Kidney epithelial cell (primary cell): ENCODE measurements at regions not wholly inside any gene's neighbourhood (a gene's known extent, or its start where the extent isn't known, plus 50 kb on each side); places are given as distances from the start of the nearest gene placed in this dataset.

ENCODE experiments used
- DNase-seq: peaks from one replicate; pipeline ENCODE4 v3.0.0-alpha.2; 2010; ENCODE audit warnings: low read depth
- H3K27me3 ChIP-seq: 2 replicates; pipeline ENCODE4 v1.6.0; 2011; ENCODE audit warnings: low read length; ENCODE audit not compliant: control insufficient read depth, insufficient read depth
- H3K36me3 ChIP-seq: 2 replicates; pipeline ENCODE4 v1.5.1; 2011; ENCODE audit warnings: low read length; ENCODE audit not compliant: control insufficient read depth, insufficient read depth
- H3K4me3 ChIP-seq: 2 replicates; pipeline ENCODE4 v1.5.1; 2011; ENCODE audit warnings: low read depth, mild to moderate bottlenecking, control low read depth, low read length
- TF ChIP-seq, protein P1 (sequence below): IDR thresholded peaks from 2 replicates; pipeline ENCODE4 v1.5.1; 2011; ENCODE audit warnings: mild to moderate bottlenecking, moderate library complexity, low read length, control low read depth, inconsistent platforms; ENCODE audit not compliant: insufficient read depth, poor library complexity, severe bottlenecking

DNA sequence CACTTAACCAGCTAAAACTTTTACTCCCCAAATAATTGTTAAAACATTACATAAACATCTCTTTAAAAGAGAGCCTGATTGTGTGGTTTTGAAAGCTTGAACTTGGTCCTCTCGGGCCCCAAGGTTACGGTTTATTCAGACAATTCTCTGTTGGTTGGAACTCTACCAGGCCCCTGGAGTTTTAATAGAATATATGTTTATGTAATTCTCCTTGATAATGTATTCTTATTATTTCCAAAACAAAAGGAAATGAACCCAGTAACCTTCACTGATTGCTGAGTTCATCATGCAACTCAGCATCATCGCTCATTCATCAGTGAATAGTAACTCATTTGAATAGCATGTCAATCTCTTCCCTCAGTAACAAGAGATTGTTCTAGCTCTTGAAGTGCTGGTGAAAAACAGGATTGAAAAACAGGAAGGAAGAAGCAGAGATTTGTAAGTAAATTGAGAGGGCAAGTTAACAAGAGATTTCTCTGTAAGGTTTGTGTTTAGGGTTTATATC is 464.5 kb upstream of the MARCKS start:
- no peaks in the 10 kb centered on the region for H3K27me3 ChIP-seq
- no peaks in the 10 kb centered on the region for H3K36me3 ChIP-seq
- no peak for DNase-seq
- no peak overlapping the region for H3K4me3 ChIP-seq
- TF ChIP-seq, protein P1, sequence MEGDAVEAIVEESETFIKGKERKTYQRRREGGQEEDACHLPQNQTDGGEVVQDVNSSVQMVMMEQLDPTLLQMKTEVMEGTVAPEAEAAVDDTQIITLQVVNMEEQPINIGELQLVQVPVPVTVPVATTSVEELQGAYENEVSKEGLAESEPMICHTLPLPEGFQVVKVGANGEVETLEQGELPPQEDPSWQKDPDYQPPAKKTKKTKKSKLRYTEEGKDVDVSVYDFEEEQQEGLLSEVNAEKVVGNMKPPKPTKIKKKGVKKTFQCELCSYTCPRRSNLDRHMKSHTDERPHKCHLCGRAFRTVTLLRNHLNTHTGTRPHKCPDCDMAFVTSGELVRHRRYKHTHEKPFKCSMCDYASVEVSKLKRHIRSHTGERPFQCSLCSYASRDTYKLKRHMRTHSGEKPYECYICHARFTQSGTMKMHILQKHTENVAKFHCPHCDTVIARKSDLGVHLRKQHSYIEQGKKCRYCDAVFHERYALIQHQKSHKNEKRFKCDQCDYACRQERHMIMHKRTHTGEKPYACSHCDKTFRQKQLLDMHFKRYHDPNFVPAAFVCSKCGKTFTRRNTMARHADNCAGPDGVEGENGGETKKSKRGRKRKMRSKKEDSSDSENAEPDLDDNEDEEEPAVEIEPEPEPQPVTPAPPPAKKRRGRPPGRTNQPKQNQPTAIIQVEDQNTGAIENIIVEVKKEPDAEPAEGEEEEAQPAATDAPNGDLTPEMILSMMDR: no peak

DNA sequence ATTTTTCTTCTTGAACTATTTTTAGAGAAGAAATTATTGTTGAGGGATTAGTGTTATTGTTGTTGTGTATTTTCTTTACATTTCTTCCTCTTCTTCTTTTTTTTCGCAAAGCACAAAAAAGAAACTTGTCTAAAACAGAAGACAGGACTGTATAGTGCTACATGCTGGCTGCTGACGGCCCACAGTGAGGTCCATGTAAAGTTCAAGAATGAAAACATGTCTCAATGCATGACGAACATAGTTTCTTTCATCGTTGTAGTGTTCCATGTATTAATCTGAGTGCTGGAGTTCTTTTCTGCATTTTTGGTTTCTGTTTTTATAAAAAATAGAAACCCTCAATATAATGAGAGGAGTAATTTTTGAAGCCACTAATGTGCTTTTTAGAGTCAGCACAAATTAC is 462.9 kb upstream of the MARCKS start:
- no peak for DNase-seq
- TF ChIP-seq, protein P1: no peak
- H3K27me3 ChIP-seq: no peaks in the 10 kb centered on the region

GRCh38 chr6:113394729-113395128 is 462.4 kb upstream of the MARCKS start:
- no peaks in the 10 kb centered on the region for H3K27me3 ChIP-seq
- no peak for DNase-seq
- no peak overlapping the region for H3K4me3 ChIP-seq
- TF ChIP-seq, protein P1: no peak
- H3K36me3 ChIP-seq: no peaks in the 10 kb centered on the region

More for the DNA sequence above, 462.9 kb upstream of the MARCKS start:
- Histone ChIP-seq H3K4me3 (no peak overlapping the region), H3K36me3 (no peaks in the 10 kb centered on the region)

GRCh38 chr6:113396730-113397129 is 460.4 kb upstream of the MARCKS start:
- DNase-seq: no peak
- no peaks in the 10 kb centered on the region for H3K27me3 ChIP-seq
- TF ChIP-seq, protein P1: no peak
- H3K36me3 ChIP-seq: no peaks in the 10 kb centered on the region
- H3K4me3 ChIP-seq: no peak overlapping the region

GRCh38 chr6:113397236-113397635 is 459.9 kb upstream of the MARCKS start:
- no peak overlapping the region for H3K4me3 ChIP-seq
- TF ChIP-seq, protein P1: no peak
- no peaks in the 10 kb centered on the region for H3K36me3 ChIP-seq
- no peaks in the 10 kb centered on the region for H3K27me3 ChIP-seq
- no peak for DNase-seq

GRCh38 chr6:113401231-113401630 is 455.9 kb upstream of the MARCKS start:
- no peak overlapping the region for H3K4me3 ChIP-seq
- no peaks in the 10 kb centered on the region for H3K36me3 ChIP-seq
- DNase-seq: no peak
- TF ChIP-seq, protein P1: no peak
- H3K27me3 ChIP-seq: no peaks in the 10 kb centered on the region
